ENCODE measurements at regions not wholly inside any gene's neighbourhood (a gene's known extent, or its start where the extent isn't known, plus 50 kb on each side); places are given as distances from the start of the nearest gene placed in this dataset.

DNA sequence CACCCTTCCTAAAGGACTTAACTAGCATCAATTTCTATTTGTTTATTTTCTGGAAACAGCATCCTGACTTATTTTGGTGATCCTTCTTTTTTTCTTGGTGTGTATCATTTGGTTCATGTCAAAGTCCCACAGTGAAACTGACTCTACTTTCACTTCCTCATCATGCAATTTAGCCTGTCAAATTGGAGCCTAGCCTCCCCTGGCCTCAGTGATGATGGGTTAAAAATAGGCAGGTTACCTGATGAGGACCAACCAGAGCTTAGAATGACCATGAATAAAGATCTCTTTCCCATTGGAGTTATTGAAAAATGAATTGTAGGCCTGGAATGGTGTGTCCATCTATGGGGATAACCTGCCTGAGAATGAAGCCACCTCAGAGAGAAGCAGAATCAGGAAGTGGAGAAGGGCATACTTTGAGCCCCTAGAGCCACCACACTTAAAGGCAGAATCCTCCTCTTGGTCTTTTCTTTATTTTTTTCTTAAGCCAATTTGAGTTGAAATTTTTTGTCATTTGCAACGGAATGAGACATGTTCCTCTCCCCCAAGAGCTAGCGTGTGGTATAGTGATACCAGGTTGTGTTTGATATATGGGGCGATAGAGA lies 105.6 kb downstream of the BTBD3 start:
- TF ChIP-seq, protein P1, sequence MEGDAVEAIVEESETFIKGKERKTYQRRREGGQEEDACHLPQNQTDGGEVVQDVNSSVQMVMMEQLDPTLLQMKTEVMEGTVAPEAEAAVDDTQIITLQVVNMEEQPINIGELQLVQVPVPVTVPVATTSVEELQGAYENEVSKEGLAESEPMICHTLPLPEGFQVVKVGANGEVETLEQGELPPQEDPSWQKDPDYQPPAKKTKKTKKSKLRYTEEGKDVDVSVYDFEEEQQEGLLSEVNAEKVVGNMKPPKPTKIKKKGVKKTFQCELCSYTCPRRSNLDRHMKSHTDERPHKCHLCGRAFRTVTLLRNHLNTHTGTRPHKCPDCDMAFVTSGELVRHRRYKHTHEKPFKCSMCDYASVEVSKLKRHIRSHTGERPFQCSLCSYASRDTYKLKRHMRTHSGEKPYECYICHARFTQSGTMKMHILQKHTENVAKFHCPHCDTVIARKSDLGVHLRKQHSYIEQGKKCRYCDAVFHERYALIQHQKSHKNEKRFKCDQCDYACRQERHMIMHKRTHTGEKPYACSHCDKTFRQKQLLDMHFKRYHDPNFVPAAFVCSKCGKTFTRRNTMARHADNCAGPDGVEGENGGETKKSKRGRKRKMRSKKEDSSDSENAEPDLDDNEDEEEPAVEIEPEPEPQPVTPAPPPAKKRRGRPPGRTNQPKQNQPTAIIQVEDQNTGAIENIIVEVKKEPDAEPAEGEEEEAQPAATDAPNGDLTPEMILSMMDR (IDR thresholded peaks at IDR 0.05): no peak
- TF ChIP-seq POLR2A (IDR thresholded peaks at IDR 0.05): no peak
